Tibial nerve (tissue), 4 donors: ENCODE measurements at regions not wholly inside any gene's neighbourhood (a gene's known extent, or its start where the extent isn't known, plus 50 kb on each side); places are given as distances from the start of the nearest gene placed in this dataset.

Source experiments
- DNase-seq, 2 donors: peaks; one replicate each; pipeline ENCODE4 v3.0.0-alpha.2; 2019; ENCODE audit warnings: low spot score in 2 of 2
- H3K27ac ChIP-seq, 4 donors: fragments of 200-600 bp; sonication (generic) in 3 of 4; one replicate each; pipeline ENCODE4 v1.5.1; 2017 to 2019; ENCODE audit warnings: mild to moderate bottlenecking in 1 of 4
- H3K27me3 ChIP-seq, 2 donors: fragments of 200-600 bp; sonication (generic) in 1 of 2; one replicate each; pipeline versions ENCODE4 v1.5.1 to v1.6.0; 2017 to 2019
- H3K36me3 ChIP-seq, 3 donors: fragments of 200-600 bp; sonication (generic); one replicate each; pipeline ENCODE4 v1.5.1; 2018 to 2019
- H3K4me1 ChIP-seq, 4 donors: fragments of 200-600 bp; sonication (generic) in 3 of 4; one replicate each; pipeline ENCODE4 v1.5.1; 2017 to 2019
- H3K4me3 ChIP-seq, 4 donors: fragments of 200-600 bp; sonication (generic) in 3 of 4; one replicate each; pipeline ENCODE4 v1.5.1; 2017 to 2019; ENCODE audit warnings: mild to moderate bottlenecking in 1 of 4, moderate library complexity in 1 of 4
- H3K9me3 ChIP-seq, 4 donors: fragments of 200-600 bp; sonication (generic) in 3 of 4; one replicate each; pipeline ENCODE4 v1.5.1; 2017 to 2019
- CTCF ChIP-seq, 5 experiments: fragments of 200-600 bp in 3 of 5; fragments of 450-650 bp in 2 of 5; sonication (generic) in 3 of 5; IDR thresholded peaks; one replicate each; pipeline ENCODE4 v1.5.1; 2016 to 2019; ENCODE audit warnings: antibody characterized with exemption in 5 of 5, mild to moderate bottlenecking in 3 of 5, moderate library complexity in 2 of 5
- EP300 ChIP-seq, 2 donors: sonication (generic); formaldehyde crosslinking; IDR thresholded peaks; one replicate each; pipeline ENCODE4 v1.6.1; 2017; ENCODE audit warnings: antibody characterized with exemption in 2 of 2, mild to moderate bottlenecking in 1 of 2
- POLR2A ChIP-seq, 2 donors: fragments of 450-650 bp; IDR thresholded peaks; one replicate each; pipeline ENCODE4 v1.6.1; 2017; ENCODE audit warnings: antibody characterized with exemption in 2 of 2, mild to moderate bottlenecking in 2 of 2, moderate library complexity in 2 of 2
- whole genome bisulfite sequencing, 2 donors: methylation state at CpG; one replicate each; pipeline ENCODE4 v1.1.5; 2018; 5-methylcytosine and 5-hydroxymethylcytosine counted together

DNA sequence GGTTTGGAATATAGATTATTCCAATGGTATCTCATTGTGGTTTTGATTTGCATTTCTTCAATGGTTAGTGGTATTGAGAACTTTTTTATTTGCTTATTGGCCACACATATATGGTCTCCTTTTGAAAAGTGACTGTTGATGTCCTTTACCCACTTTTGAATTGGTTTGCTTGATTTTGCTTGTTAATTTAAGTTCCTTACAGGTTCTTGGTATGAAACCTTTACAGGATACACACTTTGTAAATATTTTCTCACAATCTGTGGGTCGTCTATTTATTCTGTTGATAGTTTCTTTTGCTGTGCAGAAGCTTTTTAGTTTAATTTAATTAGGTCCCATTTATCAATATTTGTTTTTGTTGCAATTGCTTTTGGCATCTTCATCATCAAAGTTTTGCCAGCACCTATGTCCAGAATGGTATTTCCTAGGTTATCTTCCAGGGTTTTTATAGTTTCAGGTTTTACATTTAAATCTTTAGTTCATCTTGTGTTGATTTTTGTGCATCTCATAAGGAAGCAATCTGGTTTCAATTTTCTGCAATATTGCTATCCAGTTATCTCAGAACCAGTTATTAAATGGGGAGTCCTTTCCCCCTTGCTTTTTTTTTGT is 475.7 kb upstream of the PABPC4L start:
- WGBS, 2 donors = 71 to 80% methylated on average over 1 of the region's 1 CpG
- H3K27ac ChIP-seq = no peak overlapping the region
- no peaks in the 10 kb centered on the region for H3K36me3 ChIP-seq
- H3K9me3 ChIP-seq = no peaks in the 10 kb centered on the region
- no peaks in the 10 kb centered on the region for H3K27me3 ChIP-seq
- no peak overlapping the region for H3K4me3 ChIP-seq
- no peak for TF ChIP-seq EP300 (IDR thresholded peaks at IDR 0.05)
- no peak for TF ChIP-seq POLR2A (IDR thresholded peaks at IDR 0.05)
- no peak for TF ChIP-seq CTCF (IDR thresholded peaks at IDR 0.05)
- DNase-seq = no peak
- no peaks in the 10 kb centered on the region for H3K4me1 ChIP-seq

DNA sequence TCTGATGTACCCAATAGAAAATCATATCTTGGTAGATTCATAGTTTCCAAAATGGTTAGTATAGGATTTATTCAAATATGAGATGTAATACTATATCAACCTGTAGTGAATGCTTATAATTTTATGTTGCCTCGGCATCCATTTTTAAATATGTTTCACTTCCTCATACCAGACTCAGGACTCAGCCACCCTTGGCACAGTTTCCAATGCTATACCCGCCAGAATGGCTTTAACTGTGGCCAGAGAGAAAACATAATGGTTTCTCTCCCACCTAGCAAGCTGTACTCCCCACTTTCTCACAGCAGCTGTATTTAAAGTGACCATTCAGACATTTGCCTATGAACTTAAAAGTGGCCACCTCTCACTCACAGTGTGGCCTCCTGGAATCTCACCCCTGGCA is 466.6 kb upstream of the PABPC4L start:
- Histone ChIP-seq H3K27me3 (no peaks in the 10 kb centered on the region), H3K9me3 (no peaks in the 10 kb centered on the region), H3K4me1 (no peaks in the 10 kb centered on the region), H3K36me3 (no peaks in the 10 kb centered on the region), H3K4me3 (no peak overlapping the region), H3K27ac (no peak overlapping the region)
- TF ChIP-seq CTCF (IDR thresholded peaks at IDR 0.05) (no peak), EP300 (IDR thresholded peaks at IDR 0.05) (no peak)
- no peak for DNase-seq
- WGBS, 2 donors = 60 to 67% methylated on average over 2 of the region's 2 CpGs

DNA sequence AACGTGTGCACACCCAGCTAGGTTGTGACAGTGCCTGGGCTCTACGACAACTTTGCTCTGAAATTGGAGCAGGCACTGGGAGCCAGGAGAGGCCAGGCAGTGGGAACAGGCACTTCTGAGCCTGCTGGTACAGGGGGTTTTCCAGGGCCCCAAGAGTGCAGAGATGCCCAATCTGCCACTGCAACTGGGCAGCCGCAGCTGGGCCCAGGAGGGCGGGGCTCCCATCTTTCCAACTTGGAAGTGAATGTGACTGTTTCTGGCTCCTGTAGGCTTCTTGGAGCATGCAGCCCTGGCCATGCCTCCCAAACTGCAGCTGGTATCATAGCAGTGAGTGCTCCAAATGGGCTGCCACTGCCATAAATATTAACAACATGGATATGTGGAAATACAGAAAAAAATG is 465.1 kb upstream of the PABPC4L start:
- no peak overlapping the region for H3K4me3 ChIP-seq
- no peak overlapping the region for H3K27ac ChIP-seq
- no peaks in the 10 kb centered on the region for H3K4me1 ChIP-seq
- WGBS, 2 donors = 82 to 96% methylated on average over 4 of the region's 4 CpGs
- H3K27me3 ChIP-seq = no peaks in the 10 kb centered on the region
- H3K36me3 ChIP-seq = no peaks in the 10 kb centered on the region
- TF ChIP-seq CTCF (IDR thresholded peaks at IDR 0.05) = no peak
- no peak for TF ChIP-seq POLR2A (IDR thresholded peaks at IDR 0.05)
- TF ChIP-seq EP300 (IDR thresholded peaks at IDR 0.05) = no peak
- DNase-seq = no peak
- no peaks in the 10 kb centered on the region for H3K9me3 ChIP-seq

GRCh38 chr4:134665429-134665828 is 463.8 kb upstream of the PABPC4L start:
- no peak overlapping the region for H3K27ac ChIP-seq
- WGBS, 2 donors = 66 to 90% methylated on average over 2 of the region's 2 CpGs
- H3K27me3 ChIP-seq = no peaks in the 10 kb centered on the region
- no peak overlapping the region for H3K4me3 ChIP-seq
- TF ChIP-seq EP300 (IDR thresholded peaks at IDR 0.05) (no peak), POLR2A (IDR thresholded peaks at IDR 0.05) (no peak)
- no peaks in the 10 kb centered on the region for H3K9me3 ChIP-seq
- H3K4me1 ChIP-seq = no peaks in the 10 kb centered on the region
- no peaks in the 10 kb centered on the region for H3K36me3 ChIP-seq
- DNase-seq = no peak

DNA sequence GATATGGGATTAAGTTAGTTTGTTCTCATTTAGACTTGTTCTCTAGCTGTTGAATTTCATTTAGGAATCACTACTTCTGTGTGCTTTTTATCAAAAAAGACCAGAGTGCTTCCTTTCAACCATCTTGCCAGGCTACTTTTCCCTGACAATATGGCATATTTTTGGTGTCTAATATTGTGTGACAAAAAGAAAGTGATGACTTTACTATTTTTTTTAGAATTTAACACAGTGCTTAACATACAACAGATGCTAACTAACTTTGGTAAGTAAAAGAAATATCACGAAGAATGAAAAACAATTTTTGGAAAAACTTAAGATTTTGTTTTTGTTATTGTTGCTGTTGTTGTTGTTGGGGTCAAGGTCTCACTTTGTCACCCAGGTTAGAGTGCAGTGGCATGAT is 462.2 kb upstream of the PABPC4L start:
- TF ChIP-seq EP300 (IDR thresholded peaks at IDR 0.05) (no peak), POLR2A (IDR thresholded peaks at IDR 0.05) (no peak), CTCF (IDR thresholded peaks at IDR 0.05) (no peak)
- no peaks in the 10 kb centered on the region for H3K4me1 ChIP-seq
- H3K27me3 ChIP-seq = no peaks in the 10 kb centered on the region
- H3K9me3 ChIP-seq = no peaks in the 10 kb centered on the region
- 88 to 96% methylated on average over 1 of the region's 1 CpG for WGBS, 2 donors
- H3K4me3 ChIP-seq = no peak overlapping the region
- H3K27ac ChIP-seq = no peak overlapping the region
- DNase-seq = no peak
- H3K36me3 ChIP-seq = no peaks in the 10 kb centered on the region

GRCh38 chr4:134650461-134650860 is 448.9 kb upstream of the PABPC4L start:
- H3K27ac ChIP-seq = no peak overlapping the region
- TF ChIP-seq EP300 (IDR thresholded peaks at IDR 0.05) (no peak), POLR2A (IDR thresholded peaks at IDR 0.05) (no peak), CTCF (IDR thresholded peaks at IDR 0.05) (no peak)
- no peak for DNase-seq
- no peaks in the 10 kb centered on the region for H3K27me3 ChIP-seq
- no peak overlapping the region for H3K4me3 ChIP-seq
- WGBS, 2 donors = 58 to 65% methylated on average over 2 of the region's 2 CpGs
- H3K9me3 ChIP-seq = no peaks in the 10 kb centered on the region
- H3K4me1 ChIP-seq = no peaks in the 10 kb centered on the region
- H3K36me3 ChIP-seq = no peaks in the 10 kb centered on the region
